Activated naive CD4-positive, alpha-beta T cell treated with anti-CD3 and anti-CD28 coated beads, Interleukin-2, amount 50 U/mL, for 16 hours (primary cell): ENCODE measurements at regions not wholly inside any gene's neighbourhood (a gene's known extent, or its start where the extent isn't known, plus 50 kb on each side); places are given as distances from the start of the nearest gene placed in this dataset.

Experiments used
- DNase-seq: peaks from one replicate; pipeline ENCODE4 v3.0.0-alpha.2; 2020

DNA sequence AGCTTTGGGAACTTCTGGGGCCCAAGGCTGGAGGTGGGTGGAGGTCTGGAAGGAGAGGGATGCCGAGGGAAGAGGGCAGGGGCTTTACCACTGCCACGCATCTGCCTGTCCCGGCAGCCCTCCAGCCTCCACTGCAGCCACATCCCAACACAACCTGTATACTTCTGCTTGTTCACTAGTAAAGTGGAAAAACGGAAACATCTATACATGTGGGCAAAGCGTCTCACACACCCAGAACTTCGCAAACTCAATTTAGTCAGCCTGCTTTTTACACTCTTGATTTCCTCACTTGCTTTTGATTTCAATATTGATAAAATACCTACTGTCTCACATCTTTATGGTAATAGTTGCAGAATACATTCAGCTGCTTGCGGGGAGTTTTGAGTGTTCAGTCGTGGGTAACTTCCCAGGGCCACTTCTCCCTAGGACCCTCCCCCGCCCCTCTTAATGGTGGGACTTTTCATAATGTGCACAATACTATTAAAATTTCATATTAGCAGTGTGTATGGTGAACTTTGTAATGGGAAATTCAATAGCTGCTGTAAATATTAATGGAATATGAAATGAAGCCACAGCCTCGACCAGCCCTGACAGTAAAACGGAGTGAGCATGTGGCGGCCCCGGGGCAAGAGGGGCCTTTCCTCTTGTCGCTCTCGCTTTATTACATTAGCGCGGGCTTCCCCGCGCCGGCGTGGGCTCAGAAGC, 85.2 kb downstream of the NR2F2 start:
- DNase-seq, result no peak

DNA sequence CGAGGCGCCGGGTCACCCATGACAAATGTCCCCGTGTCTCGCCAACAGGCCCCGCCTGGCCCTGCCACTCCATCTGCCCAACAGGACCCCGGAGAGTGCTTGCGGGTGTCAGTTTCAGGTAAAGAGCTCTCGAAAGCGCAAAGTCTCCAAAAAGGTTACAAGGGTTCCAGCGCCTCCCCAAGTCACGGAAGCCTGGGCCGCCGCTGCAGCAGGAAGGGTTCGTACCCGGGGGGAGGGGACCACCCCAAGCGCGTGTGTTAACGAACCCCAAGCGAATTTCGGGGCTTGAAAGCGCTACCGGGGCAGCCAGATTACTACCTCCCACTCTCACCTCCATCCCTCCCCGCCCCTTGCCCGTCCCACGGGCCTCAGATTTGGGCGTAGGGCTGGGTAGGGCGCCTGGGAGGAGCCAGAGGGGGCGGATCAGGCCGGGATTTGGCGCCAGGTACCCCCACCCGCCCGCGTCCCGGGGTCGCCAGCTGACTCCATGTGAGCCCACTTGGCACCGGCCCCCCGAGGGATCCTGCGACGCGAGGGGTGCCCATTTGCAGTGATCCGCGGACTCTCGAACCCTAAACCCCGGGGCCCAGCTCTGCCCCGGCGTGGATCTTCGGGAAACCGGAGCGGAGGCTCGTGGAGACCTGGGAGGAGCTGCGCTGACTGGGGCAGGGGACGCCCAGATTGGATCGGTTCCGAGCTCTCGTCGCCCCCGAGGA, 85.9 kb downstream of the NR2F2 start:
- no peak for DNase-seq

DNA sequence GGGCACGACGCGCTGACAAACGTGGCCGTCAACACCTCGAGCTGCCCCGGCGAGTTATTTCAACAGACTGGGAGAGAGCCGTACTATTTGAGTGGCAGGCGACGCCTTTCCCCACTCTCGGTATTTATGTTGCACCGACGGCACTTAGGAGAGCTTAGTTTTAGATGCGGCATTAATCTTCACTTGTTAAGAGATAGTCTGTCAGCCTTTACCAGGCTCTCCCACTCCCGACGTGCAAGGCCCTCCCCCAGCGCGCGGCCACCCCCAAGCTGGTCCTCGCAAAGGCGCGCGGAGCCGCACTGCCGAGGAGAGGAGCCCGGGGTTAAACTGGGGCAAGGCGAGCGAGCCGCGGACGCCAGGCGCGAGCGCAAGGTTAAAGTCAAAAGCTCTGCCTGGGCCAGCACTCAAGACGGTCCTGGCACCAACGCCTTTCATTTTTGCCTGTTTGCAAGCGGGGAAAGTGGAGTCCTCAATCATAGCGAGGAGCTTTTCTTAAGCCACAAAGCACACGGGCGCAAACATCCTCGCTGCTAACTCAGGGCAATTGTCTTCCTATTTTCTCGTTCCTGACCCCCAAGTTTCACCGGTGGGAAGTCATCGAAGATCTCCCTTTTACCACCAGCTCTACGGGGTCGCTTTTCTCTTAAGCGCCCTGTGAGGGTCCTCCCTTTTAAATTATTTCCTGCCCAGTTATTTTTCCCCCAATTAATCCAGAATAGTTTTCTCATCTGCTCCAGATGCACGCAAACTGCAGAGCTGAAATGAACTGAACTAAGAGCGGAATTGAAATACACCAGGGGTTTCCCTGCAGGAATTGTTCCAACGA, 86.6 kb downstream of the NR2F2 start:
- DNase-seq, result no peak

DNA sequence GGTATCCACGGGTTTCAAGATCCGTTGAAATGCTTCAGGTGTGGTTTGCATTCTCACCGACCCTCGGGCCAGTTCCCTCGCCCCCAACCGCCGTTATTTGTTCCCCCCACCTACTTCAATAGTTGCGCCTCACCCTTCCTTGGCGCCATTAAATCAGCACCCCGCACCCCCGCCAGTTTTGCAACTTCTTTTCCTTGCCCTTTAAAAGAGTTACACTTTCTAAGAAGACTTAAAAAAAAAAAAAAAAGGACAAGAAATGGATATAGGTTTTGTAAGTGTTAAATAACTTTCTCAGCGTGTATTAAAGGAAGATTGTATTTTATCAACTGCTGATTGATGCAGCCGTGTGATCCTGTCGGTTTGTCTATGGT, 87.2 kb downstream of the NR2F2 start:
- DNase-seq, result no peak

DNA sequence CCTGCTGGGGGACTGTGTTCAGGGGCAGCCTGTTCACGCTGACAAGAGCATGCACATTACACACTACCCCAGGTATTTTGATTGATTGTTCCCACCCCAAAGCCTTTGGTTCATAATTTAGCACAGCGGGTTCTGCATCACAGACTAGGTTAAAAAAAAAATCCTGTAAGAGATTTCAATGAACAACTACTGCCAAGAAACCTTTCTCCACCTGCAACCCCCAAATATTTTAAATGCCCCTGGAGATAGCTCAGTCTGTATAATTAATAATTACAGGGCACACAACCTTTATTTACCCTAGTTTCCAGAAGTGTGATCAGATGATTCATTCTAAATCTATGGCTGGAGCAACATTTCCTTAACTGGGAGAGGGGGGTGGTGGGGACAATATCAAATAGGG, 87.6 kb downstream of the NR2F2 start:
- no peak for DNase-seq

DNA sequence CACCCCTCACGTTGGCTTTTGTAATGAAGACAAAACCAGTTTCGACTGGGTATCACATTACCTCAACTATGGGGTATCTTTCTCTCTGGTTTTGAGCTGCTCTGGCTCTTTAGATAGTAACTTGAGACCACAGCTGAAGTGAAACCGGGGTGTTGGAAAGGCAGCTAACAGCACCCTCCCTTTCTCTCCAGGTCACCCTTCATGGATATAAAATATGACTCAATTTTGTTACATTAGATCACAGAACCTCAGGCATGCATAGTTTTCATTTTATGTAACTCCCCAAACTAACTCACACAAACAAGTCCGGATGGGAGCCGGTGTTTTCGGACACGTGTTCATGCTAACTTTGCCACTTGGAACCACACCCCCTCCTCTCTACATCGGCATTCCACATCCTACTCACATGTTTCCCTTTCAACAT, 90.7 kb downstream of the NR2F2 start:
- DNase-seq, result no peak

DNA sequence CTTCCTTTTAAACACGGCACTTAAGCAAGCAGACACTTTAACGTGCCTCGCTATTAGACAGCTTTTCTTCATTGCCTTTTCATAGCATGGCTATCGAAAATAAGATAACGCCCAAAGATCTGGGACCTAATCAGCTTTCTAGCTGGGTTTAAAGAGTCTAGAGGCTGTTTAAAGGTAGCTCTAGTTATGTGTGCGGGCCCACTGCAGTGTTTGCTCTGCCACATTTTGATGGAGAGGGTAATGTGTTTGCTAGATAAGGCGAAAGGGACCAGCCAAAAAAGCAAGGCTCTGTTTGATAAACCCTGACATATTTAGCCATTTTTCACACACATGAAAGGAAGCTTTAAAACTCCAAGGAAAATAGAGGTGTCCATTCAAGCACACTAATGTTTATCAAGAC, 91.6 kb downstream of the NR2F2 start:
- no peak for DNase-seq

- no peak for DNase-seq
Observed at GRCh38 chr15:96424674-96425073, 94.2 kb downstream of the NR2F2 start.

DNA sequence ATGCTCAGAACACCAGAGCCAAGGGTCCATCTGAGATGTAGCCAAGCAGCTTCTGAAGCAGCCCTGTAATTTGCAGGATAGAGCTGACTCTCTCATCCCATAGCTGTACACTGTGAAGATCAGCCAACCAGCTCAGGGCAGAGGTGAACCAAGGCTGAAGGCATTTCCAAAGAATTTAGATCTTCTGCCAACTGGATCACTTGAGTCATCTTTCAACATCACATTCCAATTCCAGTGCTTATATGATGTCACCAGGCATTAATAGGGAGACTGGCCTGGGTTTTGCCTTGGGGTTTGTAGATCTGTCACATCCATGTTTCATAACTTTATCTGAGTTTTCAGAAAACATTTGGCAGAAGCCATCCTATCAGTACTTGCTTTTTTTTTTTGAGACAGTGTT, 98.2 kb downstream of the NR2F2 start:
- no peak for DNase-seq

DNA sequence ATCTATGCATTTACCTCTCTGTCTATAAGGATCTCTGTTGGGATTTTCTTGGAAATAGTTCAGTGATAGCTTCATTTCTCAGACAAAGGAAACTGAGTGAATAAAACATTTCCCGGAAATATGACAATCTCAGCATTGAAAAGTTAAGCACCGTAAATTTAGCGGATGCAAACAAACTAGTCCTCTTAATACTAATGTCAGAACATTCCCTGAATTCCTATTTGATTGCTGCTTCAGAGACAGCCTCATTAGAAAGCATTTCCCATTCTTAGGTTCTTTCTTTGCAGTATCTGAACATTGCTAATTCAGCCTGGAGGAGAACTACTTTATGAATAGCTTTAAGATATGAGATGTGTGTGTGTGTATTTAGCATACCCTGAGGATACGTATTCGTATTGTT, 101.3 kb downstream of the NR2F2 start:
- DNase-seq, result no peak

- no peak for DNase-seq
Observed at GRCh38 chr15:96435022-96435421, 104.5 kb downstream of the NR2F2 start.

DNA sequence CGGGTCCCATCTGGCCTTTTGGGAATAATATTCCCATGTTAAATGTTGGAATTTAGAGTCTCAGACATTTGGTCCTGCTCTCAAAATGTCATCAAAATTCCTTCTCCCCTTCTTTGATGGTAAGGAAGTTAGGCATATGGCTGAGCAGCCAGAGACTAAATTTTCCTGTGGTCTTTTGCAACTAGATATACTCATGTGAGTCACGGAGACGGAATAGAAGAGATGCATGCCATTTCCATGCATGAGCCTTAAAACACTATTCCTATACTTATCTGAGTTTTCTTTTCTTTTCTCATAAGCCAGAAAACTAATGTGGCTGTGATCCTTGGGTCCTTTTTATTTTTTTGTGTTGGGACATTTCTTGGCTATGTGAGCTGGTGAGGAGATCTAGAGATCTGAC, 105.3 kb downstream of the NR2F2 start:
- no peak for DNase-seq

DNA sequence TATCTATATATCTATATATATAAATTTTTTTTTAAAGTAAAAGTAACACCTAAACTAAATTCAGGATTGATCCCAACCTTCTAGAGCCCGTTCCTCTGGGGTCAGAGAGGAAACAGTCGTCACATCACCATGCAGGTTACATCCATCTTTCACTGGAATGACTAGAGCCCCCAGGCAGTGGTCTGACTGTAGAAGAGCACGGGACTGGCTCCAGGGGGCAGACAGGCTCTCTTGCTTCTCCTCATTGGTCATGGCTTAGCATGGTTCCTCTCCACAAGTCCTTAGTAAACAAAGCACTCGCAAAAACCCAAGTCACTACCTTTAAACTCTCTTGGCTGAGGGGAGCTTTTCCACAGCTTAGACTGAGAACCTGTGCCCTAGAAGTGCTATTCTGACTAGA, 110.5 kb downstream of the NR2F2 start:
- no peak for DNase-seq

DNA sequence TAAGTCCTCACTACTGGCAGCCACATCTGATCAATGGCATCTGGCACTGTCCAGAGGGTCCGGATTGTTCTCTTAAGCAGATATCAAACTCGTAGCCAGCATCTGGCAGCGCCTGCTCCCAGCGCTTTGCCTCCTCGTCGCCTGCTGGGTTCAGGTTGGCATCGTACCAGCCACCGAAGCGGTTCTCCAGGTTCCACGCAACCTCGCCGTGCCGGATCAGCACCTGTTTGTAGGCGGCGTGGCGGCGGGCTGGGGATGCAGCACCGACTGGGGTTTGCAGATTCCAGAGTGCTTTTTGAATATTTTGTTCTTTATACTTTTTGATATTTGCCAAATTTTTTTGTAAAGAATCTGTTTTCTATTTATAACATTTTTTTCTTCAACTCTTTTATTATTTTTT, 111.6 kb downstream of the NR2F2 start:
- DNase-seq, result no peak

DNA sequence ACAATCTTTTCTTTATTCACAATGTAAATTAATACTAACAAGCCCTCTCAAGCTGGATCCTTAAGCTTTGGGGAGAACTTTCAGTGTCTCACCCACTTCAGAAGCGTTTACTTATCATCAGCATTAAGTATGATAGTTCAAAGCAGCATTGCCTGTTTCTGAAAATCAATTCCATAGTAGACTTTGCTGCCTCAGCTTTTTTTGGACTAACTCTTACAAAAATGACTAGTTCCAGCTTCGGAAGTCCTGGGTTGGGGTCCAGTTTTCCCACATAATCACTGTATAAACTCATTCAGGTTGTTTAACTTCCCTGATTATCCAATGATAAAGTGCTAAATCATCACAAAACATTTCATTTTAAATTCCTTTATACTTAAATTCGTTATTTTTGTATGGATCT, 114.4 kb downstream of the NR2F2 start:
- no peak for DNase-seq

DNA sequence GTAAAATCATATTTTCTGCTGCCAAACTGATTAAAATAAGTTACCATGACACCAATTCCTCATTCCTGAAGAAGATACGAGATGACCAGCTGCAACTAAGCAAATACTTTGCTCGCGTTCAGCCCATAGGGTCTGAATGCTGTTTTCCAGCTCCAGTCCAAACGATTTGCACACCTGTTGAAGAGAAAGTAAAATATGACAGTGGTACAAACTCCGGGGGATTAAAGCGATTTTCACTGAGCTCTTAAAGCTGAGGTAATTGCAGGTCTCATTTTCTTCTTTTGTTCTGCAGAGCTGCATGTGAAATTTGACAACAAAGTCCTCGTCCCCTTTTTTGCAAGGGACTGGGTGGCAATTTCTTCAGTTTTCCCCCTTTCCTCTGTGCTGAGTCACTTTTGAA, 118.4 kb downstream of the NR2F2 start:
- no peak for DNase-seq

DNA sequence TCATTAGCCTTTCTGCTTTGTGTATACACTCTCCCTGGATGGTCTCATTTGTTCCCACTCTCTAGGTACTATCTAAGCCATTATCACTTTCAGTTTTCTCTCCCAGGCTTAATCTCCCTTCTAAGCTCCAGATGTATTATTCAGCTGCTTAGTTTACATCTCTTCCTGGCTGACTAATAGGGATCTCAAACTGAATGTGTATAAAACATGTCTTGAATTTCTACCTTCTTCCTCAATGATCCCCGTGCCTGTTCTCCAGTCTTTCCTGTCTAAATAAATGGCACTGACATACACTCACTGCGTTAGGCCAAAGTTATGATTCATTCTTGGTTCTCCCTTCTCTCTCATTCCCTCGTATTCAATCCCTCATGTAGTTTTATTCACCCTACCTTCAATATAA, 127.3 kb downstream of the NR2F2 start:
- DNase-seq, result no peak

- no peak for DNase-seq
Observed at GRCh38 chr15:96460106-96460505, 129.6 kb downstream of the NR2F2 start.

- DNase-seq, result no peak
Observed at GRCh38 chr15:96462768-96463750, 132.6 kb downstream of the NR2F2 start.

DNA sequence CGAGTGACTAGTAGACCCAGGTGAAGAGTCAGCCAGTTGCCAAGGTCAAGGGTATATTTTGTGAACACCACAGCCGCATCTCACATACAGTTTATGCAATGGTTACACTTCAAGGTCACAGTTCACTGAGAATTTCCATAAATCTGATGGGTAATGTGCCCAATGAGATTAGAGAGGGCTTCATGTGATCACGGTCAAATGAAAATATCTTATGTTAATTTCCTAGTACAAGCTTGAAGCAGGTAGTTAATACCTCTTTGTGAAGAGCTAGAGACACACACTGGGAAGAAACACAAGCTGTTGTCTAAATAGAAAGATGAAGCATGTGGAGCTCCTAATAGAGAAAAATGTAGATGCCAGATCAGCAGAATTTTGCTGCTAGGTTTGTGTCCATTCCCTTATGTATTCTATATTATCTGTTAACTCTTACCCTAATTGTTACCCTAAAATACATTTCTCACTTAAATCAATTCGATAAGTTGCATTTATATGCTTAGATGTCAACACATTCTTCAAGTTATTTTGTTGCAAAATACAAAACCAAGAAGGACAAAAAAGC, 136.0 kb downstream of the NR2F2 start:
- no peak for DNase-seq

GRCh38 chr15:96468036-96468435, 137.5 kb downstream of the NR2F2 start:
- no peak for DNase-seq

DNA sequence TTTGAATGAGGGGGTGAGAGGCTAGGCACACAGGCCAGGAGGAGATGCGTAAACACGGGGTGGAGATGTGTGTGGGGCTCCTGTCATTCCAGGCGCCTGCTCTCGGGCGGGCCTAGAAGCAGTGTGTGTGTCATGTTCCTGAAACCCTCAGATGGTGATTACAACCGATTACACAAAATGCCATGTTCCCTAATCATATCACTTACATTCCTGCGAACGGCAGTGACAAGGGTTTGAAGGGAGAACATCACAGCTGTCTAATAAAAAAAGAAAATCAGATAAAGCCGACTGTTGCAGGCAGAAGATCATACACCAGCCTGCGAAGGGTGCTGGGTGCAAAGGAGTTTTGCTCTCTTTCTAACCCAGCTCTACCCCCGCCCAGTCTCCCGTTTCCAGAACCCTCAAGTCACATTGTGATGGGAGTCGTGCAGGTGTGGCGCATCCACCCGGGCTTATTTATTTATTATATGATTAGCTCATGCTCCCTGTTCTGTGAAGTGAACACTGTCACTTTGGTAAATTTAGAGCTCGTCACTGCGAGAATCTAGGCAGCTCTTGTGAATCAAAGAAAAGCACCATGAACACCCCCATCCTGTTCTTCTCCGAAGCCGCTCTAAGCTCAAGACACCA, 140.3 kb downstream of the NR2F2 start:
- no peak for DNase-seq
